HepG2 (cell line): ENCODE measurements at regions not wholly inside any gene's neighbourhood (a gene's known extent, or its start where the extent isn't known, plus 50 kb on each side); places are given as distances from the start of the nearest gene placed in this dataset.

Source experiments
- ASH2L ChIP-seq: fragments of 300-600, 200-600 bp; sonication (generic); IDR thresholded peaks from 2 replicates; pipeline ENCODE4 v1.7.0; 2017; ENCODE audit warnings: low read depth, mild to moderate bottlenecking, moderate library complexity, mixed read lengths, low read length; ENCODE audit not compliant: insufficient read length
- POLR2G ChIP-seq: fragments of 200-400 bp; formaldehyde crosslinking; IDR thresholded peaks from 2 replicates; pipeline ENCODE4 v1.6.1; 2018; ENCODE audit warnings: mild to moderate bottlenecking, low read depth, low read length, moderate library complexity
- SKIL ChIP-seq: sonication (generic); formaldehyde crosslinking; IDR thresholded peaks from 2 replicates; pipeline ENCODE4 v1.8.0; 2022; ENCODE audit warnings: missing genetic modification reagents, mild to moderate bottlenecking, moderate library complexity, borderline replicate concordance
- ZSCAN22 ChIP-seq: sonication (generic); formaldehyde crosslinking; IDR thresholded peaks from 2 replicates; pipeline ENCODE4 v1.4.0; 2020; ENCODE audit warnings: mild to moderate bottlenecking, missing genetic modification reagents
- TF ChIP-seq, protein P1 (sequence below): IDR thresholded peaks from 2 replicates; pipeline ENCODE4 v1.6.1; 2012; ENCODE audit warnings: low read length, improper control_type of control experiment
- TF ChIP-seq, protein P2 (sequence below): IDR thresholded peaks from 2 replicates; pipeline ENCODE4 v1.6.1; 2012; ENCODE audit warnings: inconsistent platforms
- TF ChIP-seq, protein P3 (sequence below): sonication (generic); formaldehyde crosslinking; IDR thresholded peaks from 2 replicates; pipeline ENCODE4 v1.4.0; 2020; ENCODE audit warnings: missing genetic modification reagents, borderline replicate concordance

GRCh38 chr4:13816472-13816871, 188.9 kb upstream of the BOD1L1 start (continued):
- TF ChIP-seq, protein P1, sequence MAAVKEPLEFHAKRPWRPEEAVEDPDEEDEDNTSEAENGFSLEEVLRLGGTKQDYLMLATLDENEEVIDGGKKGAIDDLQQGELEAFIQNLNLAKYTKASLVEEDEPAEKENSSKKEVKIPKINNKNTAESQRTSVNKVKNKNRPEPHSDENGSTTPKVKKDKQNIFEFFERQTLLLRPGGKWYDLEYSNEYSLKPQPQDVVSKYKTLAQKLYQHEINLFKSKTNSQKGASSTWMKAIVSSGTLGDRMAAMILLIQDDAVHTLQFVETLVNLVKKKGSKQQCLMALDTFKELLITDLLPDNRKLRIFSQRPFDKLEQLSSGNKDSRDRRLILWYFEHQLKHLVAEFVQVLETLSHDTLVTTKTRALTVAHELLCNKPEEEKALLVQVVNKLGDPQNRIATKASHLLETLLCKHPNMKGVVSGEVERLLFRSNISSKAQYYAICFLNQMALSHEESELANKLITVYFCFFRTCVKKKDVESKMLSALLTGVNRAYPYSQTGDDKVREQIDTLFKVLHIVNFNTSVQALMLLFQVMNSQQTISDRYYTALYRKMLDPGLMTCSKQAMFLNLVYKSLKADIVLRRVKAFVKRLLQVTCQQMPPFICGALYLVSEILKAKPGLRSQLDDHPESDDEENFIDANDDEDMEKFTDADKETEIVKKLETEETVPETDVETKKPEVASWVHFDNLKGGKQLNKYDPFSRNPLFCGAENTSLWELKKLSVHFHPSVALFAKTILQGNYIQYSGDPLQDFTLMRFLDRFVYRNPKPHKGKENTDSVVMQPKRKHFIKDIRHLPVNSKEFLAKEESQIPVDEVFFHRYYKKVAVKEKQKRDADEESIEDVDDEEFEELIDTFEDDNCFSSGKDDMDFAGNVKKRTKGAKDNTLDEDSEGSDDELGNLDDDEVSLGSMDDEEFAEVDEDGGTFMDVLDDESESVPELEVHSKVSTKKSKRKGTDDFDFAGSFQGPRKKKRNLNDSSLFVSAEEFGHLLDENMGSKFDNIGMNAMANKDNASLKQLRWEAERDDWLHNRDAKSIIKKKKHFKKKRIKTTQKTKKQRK = no peak
- no peak for TF ChIP-seq SKIL (CRISPR knock-in tag)
- TF ChIP-seq ASH2L = no peak
- TF ChIP-seq, protein P2, sequence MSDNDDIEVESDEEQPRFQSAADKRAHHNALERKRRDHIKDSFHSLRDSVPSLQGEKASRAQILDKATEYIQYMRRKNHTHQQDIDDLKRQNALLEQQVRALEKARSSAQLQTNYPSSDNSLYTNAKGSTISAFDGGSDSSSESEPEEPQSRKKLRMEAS = no peak
- TF ChIP-seq, protein P3, sequence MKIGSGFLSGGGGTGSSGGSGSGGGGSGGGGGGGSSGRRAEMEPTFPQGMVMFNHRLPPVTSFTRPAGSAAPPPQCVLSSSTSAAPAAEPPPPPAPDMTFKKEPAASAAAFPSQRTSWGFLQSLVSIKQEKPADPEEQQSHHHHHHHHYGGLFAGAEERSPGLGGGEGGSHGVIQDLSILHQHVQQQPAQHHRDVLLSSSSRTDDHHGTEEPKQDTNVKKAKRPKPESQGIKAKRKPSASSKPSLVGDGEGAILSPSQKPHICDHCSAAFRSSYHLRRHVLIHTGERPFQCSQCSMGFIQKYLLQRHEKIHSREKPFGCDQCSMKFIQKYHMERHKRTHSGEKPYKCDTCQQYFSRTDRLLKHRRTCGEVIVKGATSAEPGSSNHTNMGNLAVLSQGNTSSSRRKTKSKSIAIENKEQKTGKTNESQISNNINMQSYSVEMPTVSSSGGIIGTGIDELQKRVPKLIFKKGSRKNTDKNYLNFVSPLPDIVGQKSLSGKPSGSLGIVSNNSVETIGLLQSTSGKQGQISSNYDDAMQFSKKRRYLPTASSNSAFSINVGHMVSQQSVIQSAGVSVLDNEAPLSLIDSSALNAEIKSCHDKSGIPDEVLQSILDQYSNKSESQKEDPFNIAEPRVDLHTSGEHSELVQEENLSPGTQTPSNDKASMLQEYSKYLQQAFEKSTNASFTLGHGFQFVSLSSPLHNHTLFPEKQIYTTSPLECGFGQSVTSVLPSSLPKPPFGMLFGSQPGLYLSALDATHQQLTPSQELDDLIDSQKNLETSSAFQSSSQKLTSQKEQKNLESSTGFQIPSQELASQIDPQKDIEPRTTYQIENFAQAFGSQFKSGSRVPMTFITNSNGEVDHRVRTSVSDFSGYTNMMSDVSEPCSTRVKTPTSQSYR (CRISPR knock-in tag) = no peak
- TF ChIP-seq POLR2G = no peak
- TF ChIP-seq ZSCAN22 (CRISPR knock-in tag) = no peak
- TF ChIP-seq, all 625 proteins: peak for 0
